ENCODE measurements at regions not wholly inside any gene's neighbourhood (a gene's known extent, or its start where the extent isn't known, plus 50 kb on each side); places are given as distances from the start of the nearest gene placed in this dataset.

DNA sequence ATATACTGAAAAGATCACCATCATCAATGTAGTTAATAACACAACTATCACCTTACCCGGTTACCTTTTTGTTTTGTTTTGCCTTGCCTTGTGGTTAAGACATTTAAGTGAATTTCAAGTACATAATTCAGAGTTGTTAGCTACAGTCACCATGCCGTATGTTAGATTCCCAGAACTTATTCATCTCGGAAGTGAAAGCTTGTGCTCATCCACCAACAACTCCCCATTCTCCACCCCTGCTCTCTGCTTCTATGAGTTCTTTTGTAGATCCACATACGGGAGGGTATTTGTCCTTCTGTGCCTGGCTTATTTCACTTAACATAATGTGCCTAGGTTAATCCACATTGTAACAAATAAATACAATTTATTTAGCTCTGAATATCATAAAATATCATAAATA is 182.8 kb upstream of the ADARB2 start:
- no peak for DNase-seq

DNA sequence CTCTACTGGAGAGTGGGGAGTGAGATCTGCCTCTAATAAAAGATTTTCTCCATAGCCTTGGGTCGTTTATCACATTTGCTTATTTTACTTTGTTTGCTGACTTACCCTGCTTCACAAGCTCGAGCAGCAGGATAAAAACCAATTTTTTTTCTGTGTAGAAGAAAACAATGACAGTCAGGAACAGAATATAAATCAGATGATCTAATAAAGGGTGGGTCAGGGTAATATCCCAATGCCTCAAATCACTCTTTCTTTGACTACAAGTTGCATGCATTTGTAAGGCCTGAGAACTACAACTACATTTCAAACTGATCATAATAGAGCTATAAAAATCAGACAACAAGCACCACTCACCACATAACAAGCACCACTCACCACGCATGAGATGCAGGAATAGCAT is 174.4 kb upstream of the ADARB2 start:
- DNase-seq = no peak

- DNase-seq = no peak
Observed at GRCh38 chr10:1903982-1904381, 166.7 kb upstream of the ADARB2 start.

- DNase-seq = no peak
Observed at GRCh38 chr10:1896153-1896552, 158.8 kb upstream of the ADARB2 start.

DNA sequence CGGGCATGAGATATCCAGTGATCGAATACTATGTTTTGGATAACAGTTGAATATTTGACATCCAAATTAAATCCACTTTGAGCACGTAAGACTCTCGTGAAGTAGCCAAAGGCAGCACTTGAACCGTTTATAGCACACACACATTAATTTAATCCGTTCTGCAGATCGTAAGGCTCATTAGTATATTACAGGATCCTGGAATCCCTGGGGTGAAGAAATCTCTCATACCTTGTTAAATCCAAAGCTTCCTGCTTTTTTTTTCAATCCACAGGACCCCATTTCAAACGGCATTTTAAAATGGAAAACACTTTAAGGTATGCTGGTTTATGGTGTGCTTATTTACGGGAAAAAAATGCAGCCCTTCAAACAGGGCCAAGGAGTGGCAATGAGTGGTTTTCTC is 158.4 kb upstream of the ADARB2 start:
- DNase-seq = no peak

DNA sequence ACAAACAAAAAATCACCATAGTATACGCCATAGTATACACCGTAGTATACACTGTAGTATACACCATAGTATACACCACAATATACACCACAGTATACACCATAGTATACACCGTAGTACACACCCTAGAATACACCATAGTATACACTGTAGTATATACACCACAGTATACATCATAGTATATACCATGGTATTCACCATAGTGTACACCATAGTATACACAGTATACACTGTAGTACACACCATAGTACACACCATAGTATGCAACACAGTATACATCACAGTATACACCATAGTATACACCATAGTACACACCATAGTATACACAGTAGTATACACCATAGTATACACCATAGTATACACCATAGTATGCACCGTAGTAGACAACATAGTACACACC is 157.6 kb upstream of the ADARB2 start:
- DNase-seq = no peak

DNA sequence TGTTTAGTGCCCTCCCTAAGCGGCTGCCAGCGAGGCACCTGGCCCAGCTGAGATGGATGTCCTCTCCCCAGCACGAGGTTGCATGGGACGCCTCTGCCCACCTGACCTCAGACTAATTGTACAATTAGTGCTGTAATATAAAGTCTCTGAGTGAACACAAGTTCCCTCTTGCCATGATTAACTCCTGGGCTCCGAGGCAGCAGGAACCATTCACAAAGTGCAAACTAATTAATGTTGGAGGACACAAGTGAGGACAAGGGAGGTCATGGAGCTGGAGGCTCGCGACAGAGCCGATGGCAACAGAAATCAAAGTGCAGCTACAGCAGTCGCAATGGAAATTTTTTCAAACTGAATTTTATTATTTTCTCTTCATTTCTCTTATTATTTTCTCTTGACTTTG is 156.6 kb upstream of the ADARB2 start:
- DNase-seq = no peak

- DNase-seq = no peak
Observed at GRCh38 chr10:1886039-1886438, 148.7 kb upstream of the ADARB2 start.

DNA sequence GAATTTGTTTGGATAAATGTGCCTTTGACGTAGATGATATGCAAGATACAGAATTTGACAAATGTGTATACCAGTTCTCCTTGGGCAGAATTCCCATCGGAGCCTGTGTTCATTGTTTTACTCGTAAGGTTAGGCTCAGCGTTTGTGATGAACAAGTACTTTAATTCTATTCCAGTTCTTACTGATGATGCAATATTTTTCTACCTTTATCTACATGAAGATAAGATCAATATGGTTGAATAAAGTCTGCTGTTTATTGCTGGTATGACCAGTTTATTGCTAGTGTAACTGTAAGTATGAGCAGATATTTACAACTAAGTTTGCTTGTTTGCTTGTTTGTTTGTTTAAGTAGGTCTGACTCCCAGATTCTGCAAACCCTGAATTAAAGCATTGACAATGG is 145.4 kb upstream of the ADARB2 start:
- no peak for DNase-seq

DNA sequence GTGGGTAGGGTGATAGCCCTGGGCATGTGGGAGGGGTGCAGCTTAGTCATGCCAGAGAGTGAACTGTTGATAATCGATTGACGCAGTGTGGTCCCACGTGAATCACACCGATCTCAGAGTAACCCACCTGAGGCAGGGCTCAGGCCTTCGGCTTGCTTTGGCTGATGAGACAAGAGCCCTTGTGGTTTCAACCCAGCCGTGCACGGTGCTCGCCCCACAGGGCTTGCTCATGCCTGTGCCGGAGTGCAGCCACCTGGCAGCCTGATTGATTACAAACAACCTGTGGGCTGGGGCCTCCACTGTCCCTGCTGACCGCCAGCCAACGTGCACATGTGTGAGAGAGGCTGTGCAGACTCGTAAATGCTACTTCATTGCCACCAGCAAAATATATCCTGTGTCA is 144.9 kb upstream of the ADARB2 start:
- DNase-seq = no peak

GRCh38 chr10:1881636-1882035 is 144.3 kb upstream of the ADARB2 start:
- no peak for DNase-seq

GRCh38 chr10:1874533-1874932 is 137.2 kb upstream of the ADARB2 start:
- no peak for DNase-seq

DNA sequence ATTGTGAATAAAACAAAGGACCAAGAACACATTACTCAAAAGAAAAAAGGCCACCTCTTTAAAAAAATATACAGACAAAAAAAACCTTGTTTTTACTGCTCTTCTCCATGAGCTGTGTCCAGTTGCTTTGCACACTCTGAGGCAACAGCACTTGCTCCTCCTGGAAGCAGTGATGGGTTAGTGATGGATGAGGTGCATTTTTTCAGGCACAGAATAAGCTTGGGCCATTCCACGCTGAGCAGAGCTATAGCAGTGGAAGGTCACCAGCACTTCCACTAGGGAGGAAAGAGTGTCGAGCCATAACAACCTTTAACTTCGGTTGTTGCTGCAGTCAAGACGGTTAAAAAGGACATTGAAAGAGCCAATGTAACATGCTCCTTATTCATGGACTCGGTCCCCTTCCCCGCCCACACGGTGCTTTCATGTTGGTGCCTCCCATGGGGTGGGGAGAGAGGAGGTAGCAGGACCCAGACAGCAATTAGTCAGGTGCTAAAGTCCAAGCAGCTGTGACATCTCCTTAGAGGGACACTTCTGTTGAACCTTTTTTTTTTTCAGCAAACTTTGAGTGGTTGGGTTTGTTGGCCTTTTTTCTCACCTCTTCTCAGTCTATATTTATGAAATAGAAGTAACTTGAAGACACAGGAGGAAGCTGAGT is 136.5 kb upstream of the ADARB2 start:
- DNase-seq = no peak

DNA sequence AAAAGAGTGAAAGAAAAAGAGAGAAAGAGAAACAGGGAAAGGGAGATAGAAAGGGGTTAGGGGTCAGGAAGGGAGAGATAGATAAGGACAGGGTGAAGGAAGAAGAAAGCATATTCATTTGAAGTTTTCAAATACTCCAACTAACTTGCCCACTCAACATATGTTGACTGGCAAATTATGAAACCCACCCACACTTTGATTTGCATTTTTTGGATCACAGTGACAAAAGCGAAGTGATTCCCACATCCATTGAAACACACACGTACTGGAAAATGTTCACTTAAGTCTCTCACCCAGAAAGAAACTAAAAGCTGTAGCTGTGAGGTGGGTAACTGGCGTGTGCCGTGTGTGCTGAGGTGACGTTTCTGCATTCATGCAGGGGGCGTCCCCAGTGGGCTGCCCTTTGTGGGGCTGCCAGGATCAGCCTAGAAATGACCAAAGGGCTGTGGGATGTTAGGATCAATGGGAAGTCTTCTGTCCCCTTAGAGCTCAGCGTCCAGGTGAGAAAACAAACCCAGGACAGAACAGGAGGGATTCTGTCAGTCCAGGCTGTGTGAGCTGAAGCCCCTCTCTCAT is 134.9 kb upstream of the ADARB2 start:
- DNase-seq = no peak

- no peak for DNase-seq
Observed at GRCh38 chr10:1870491-1870890, 133.2 kb upstream of the ADARB2 start.

GRCh38 chr10:1869861-1870260 is 132.5 kb upstream of the ADARB2 start:
- DNase-seq = no peak

- no peak for DNase-seq
Observed at GRCh38 chr10:1860351-1860750, 123.0 kb upstream of the ADARB2 start.

- DNase-seq = no peak
Observed at GRCh38 chr10:1858547-1858946, 121.2 kb upstream of the ADARB2 start.

DNA sequence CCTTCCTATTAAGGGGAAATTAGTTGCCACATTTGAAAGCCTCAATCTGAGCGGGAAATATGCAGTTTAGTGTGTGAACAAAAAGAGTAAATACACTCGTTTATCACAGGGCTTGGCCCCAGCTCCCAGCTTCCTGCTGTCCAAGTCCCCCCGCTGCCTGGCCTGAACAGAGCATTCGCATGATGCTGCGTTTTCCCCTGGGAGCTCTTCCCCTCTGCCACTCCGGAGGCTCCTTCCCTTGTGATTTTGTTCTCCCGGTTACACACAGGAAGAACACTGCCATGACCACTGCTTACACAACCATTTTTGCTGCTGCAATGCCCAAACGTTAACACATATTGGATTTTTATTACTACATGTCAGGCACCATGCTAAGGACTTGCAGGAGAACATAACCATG is 120.7 kb upstream of the ADARB2 start:
- DNase-seq = no peak

- DNase-seq = no peak
Observed at GRCh38 chr10:1855911-1856310, 118.6 kb upstream of the ADARB2 start.

DNA sequence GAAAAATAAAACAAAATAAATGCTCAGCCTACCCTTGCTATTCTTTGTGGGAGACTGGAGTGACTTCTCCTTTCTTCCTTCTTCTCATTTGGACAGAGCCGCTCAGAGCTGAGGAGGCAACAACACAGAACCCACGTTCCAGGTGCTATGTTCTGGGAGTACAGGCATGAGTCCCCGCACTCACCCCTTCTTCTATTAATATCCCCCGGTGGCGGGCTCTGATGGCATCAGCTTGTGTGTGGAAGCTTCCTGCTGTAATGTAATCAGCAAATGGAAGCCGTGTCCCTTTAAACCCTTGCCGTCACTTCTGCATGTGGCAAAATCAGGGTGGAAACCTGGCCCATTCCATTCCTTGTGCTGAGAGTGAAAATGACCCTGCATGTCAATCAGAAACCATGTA is 116.9 kb upstream of the ADARB2 start:
- DNase-seq = no peak

DNA sequence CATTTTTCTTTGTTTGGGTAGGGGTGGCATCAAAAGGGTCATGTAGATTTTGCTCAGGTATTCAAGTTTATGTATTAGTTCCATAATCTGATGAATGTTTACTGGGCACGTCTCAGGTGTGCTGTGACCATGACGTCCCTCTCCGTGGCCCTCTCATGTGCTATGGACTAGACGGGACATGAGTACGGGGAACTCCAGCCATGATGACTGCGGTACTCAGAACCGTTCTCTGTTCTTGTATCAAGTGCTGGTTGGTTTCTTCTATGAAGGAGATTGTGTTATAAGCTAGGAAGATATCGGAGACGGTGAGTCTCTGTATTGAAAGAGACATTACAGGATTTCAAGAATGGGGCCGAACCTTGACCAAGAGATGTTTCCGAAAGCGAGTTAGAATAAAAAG is 116.5 kb upstream of the ADARB2 start:
- no peak for DNase-seq

- no peak for DNase-seq
Observed at GRCh38 chr10:1852841-1853240, 115.5 kb upstream of the ADARB2 start.

- no peak for DNase-seq
Observed at GRCh38 chr10:1851762-1852161, 114.4 kb upstream of the ADARB2 start.

DNA sequence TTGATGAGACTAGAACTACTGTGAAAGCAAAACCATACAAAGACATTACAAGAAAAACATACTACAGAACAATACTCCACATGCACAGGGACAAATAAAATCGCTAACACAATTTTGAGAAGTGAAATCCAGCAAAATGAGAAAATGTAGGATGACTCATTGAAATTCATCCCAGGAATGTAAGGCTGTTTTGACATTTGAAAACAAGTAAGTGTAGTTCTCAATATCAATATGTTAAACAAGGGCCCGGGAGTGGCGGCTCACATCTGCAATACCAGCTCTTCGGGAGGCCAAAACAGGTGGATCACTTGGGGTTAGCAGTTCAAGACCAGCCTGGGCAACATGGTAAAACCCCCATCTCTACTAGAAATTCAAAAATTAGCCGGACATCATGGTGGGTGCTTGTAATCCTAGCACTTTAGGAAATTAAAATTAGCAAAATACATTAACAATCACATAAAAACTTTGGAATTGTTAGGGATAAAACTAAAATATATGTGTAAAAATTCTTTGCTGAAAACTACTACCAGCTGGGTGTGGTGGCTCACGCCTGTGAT is 113.7 kb upstream of the ADARB2 start:
- no peak for DNase-seq

Measured in NCI-H2171 treated with DMSO at 0.1 percent for 48 hours (cell line).